Fibroblast of lung (primary cell): ENCODE measurements at regions not wholly inside any gene's neighbourhood (a gene's known extent, or its start where the extent isn't known, plus 50 kb on each side); places are given as distances from the start of the nearest gene placed in this dataset.

Experiments
- EZH2 ChIP-seq: IDR thresholded peaks from 2 replicates; pipeline ENCODE4 v1.5.1; 2012; ENCODE audit warnings: low read length, control low read depth, mild to moderate bottlenecking; ENCODE audit errors: missing control alignments
- TF ChIP-seq, protein P1 (sequence below), 2 donors: IDR thresholded peaks in 1 of 2; conservative IDR thresholded peaks in 1 of 2; 1 replicate in 1 of 2; 2 replicates in 1 of 2; pipeline ENCODE4 v1.5.1; 2011 to 2012; ENCODE audit warnings: low read length in 2 of 2, control low read depth in 1 of 2, inconsistent platforms in 1 of 2, low read depth in 1 of 2, mild to moderate bottlenecking in 1 of 2

DNA sequence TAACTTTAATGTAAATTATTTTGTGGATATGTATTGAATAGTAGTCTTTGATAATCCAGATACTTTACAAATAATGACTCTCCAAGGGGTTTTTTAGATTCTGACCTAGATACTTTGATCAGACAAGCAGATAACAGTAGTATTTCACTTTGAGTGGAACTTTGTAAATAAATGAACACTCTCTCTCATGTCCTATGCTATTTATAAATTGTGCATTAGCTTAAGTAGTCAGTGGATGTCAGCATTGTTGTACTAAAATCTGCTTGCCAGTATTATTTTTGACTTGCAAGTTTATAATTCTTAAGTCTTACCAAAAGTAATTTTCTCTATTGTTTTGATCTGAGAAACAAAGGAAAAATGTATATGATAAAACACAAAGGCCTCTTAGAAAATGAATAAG lies 1113.1 kb upstream of the NRXN1 start:
- no peak for TF ChIP-seq EZH2
- TF ChIP-seq, protein P1, sequence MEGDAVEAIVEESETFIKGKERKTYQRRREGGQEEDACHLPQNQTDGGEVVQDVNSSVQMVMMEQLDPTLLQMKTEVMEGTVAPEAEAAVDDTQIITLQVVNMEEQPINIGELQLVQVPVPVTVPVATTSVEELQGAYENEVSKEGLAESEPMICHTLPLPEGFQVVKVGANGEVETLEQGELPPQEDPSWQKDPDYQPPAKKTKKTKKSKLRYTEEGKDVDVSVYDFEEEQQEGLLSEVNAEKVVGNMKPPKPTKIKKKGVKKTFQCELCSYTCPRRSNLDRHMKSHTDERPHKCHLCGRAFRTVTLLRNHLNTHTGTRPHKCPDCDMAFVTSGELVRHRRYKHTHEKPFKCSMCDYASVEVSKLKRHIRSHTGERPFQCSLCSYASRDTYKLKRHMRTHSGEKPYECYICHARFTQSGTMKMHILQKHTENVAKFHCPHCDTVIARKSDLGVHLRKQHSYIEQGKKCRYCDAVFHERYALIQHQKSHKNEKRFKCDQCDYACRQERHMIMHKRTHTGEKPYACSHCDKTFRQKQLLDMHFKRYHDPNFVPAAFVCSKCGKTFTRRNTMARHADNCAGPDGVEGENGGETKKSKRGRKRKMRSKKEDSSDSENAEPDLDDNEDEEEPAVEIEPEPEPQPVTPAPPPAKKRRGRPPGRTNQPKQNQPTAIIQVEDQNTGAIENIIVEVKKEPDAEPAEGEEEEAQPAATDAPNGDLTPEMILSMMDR (conservative IDR thresholded peaks at IDR 0.05 in 1 of 2, IDR thresholded peaks at IDR 0.05 in 1 of 2; ENCODE audit: low read depth in 1 of 2, low read length in 2 of 2) = no peak
